HG02642 (cell line): ENCODE measurements at regions not wholly inside any gene's neighbourhood (a gene's known extent, or its start where the extent isn't known, plus 50 kb on each side); places are given as distances from the start of the nearest gene placed in this dataset.

Source experiments
- ATAC-seq: cut with Tn5 transposase; IDR thresholded peaks from one replicate; pipeline ENCODE4 v1.9.1; 2021; ENCODE audit warnings: mild to moderate bottlenecking; ENCODE audit not compliant: unreplicated experiment, poor library complexity

DNA sequence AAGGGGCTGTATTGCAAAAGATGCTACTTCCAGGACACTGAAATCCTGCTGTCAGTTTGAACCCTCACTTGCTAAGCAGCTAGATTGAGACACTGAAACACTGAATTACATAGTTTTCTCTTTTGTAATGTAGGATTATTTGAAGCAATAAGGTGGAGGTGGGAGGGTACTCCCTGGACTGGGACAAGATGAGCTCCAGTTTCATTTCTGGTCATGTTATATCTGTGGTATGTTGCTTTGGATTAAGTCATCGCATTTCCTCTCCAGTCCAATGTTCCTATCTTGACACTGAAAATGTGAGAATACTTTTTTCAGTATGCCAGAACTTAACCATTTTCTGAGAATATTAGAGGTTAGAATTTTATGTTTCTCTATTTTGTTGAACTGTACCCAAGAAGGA is 426.2 kb upstream of the MEX3C start:
- no peak for ATAC-seq

DNA sequence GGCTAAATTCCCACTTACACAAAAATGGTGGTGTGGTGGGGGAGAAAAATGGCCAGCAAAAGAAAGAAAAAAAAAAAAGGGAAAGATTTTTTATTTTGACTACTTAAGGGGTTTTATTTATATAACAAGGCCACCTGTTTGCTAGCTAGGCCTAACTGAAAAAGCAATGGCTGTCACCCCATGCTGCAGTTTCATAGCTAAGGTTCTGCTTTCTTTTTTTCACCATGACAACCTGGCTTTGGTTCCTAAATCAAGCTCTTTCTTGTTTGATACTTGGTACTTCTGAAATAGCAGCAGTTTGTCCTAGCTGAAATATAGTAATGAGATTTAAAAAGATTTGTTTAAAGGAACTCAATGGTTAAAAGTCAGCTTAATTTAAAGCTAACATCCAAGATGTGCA is 433.2 kb upstream of the MEX3C start:
- no peak for ATAC-seq

DNA sequence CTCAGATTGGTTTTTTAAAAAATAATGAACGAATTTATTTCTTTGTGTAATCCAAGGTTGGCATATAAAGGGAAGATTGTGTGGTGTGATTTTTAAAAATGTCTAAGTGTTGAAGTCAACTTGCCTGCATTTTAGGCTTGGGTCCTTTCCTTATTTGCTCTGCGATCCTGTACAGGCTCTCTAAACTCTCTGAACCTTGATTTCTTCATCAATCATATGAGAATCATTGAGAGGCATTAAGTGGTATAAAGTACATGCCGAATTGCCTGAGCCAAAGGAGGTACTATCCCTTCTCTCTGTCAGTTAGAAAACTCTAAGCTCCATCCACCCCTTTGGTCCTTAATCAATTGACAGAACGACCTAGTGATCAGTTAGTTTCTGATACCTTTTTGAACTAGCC is 440.4 kb upstream of the MEX3C start:
- no peak for ATAC-seq

DNA sequence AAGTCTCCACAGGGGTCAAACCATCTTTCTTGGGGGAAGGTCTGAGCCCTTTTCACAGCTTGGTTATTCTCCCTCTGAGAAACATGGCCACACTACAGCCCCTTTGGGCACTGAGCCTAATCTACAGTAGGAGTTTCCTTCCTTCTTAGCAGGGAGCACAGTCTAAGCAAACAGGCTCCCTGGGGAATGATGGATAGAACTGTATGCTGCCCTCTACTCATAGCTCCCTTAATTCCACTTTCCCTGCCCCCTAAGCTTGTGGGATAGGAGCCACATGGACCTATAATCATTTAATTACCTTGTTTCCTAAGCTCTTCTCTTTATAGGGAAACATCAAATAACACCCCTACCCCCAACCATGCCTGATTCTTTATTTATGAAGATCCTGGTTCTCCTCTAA is 442.1 kb upstream of the MEX3C start:
- ATAC-seq, result no peak

DNA sequence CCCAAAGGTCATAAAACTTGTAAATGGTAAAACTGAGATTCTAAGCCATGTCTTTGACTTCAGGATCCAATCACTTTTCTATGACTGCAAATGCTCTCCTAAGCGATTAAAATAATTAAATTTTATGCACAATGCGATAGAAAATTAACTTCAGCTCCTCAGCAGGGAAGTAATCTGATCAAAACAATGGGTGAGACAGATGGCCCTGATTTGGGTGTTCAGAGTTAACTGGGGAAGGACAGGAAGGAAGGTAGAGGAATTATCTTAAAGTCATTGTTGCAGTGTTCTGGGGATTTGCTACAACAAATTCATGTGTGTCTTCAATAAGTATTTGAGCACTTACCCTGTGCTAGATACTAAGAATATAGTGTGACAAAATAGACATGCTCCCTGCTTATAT is 446.0 kb upstream of the MEX3C start:
- no peak for ATAC-seq

DNA sequence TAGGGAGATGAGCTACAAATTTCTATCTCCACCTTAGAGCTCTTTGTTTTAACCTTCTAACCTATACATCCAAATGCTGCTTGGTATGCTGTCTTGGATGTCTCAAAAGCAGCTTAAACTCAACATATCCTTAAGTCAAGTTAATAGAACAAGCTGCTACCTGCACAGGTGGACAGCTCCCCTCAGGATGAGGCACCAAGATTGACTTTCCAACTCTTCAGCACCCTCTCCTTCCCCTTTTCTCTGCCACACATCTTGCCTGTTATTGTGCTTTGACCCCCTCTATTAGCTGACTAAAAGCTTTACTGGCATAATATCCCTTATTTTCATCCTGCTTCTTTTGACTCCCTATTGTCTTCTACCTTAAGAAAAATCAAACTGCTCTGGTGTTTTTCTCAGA is 448.1 kb upstream of the MEX3C start:
- ATAC-seq, result no peak

DNA sequence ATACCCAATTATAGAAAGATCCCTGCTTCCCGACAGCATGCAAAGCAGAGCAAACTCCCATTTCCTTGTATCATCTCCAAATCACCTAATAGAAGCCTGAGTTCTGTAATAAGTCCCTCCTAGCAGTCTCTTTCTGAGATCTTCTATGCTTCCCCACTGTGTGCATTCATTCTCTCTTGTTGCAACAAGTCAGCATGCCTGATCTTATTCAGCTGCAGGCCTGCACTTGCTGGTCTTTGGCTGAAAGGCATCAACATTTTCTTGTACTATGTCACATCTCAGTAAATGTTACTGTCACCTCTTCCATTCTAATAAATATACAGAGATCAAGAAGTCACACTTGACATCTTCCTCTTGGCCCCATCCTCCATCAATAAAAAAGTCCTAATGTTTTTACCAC is 449.9 kb upstream of the MEX3C start:
- no peak for ATAC-seq

DNA sequence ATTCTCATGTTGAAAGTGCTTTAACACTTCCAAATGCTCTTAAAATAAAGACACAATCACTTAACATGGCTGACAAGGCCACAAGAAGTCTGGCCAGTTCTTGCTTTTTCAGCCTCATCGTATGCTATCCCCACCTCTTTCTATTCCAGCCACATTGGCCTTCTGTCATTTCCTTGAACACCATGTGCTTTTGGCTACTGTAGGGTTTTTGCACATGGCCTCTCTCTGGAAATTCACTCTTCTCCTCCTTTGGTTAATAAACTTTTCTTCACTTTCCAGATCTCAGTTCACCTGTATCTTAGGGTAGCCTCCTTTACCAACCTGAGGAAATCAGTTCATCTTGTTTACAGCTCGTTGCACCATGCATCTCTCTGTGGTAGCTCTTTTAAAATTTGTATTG is 450.5 kb upstream of the MEX3C start:
- ATAC-seq, result no peak

DNA sequence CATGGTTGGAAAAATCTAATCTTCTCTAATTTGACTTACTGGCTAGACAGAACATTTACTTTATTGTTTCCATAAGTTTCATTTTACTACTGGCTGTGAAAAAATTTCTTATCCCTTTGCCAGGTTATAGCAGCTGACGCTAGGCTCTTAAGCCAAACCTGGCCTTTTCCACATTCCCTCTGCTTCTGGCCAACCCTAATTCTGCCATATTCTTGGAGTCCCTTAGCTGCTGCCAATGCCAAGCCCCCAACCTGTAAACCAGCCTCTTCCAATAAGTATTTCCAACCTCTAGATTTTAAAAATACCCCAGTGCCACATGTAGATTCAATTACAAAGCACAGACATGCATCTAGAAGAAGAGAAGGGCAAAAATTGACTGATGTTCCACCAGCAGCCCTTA is 452.3 kb upstream of the MEX3C start:
- ATAC-seq, result no peak

DNA sequence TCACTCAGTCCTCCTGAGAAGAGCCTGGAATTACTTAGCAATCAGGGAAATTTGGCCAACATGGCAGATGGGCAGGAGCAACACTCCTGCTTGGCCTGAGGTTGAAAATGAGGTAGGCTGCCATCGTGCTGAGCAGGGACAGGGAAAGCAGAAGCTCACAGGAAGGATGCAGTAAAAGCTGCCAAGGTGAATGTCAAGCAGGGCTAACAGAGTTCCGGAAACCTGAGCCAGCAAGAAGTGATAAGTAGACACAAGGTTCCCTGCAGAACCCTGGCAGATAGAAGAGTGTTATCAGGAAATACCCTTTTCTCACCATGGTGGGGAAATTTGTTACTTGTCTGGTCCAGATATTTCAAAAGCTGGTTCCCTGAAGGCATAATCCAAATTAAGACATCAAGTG is 454.3 kb upstream of the MEX3C start:
- no peak for ATAC-seq

DNA sequence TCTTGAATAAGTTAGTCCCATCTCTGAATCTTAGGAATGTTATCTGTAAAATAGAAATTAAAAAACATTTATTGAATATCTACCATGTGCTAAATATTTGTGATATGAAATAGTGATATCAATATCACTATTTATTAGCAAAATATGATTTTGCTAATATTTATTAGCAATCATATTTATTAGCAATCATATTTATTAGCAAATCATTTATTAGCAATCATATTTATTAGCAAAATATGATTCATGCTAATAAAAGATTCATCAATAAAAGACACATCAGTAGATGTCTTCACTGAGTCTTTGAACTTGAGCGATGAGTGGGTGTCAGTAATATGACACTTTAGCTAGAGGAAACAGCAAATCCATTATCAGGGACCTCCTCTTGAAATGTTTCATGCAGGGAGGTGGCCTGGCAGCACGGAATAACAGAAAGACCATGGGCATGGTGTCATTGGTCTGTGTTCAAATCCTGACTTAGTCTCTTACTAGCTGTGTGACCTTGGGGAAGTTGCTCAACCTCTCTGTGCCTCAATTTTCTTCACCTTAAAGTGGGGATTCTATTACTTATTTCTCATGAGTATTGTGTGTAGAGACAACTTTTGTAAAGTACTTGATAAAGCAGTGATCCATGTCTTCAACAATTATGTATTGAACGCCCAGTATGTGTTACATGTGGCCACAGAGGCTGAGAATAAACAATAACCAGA is 456.2 kb upstream of the MEX3C start:
- no peak for ATAC-seq

DNA sequence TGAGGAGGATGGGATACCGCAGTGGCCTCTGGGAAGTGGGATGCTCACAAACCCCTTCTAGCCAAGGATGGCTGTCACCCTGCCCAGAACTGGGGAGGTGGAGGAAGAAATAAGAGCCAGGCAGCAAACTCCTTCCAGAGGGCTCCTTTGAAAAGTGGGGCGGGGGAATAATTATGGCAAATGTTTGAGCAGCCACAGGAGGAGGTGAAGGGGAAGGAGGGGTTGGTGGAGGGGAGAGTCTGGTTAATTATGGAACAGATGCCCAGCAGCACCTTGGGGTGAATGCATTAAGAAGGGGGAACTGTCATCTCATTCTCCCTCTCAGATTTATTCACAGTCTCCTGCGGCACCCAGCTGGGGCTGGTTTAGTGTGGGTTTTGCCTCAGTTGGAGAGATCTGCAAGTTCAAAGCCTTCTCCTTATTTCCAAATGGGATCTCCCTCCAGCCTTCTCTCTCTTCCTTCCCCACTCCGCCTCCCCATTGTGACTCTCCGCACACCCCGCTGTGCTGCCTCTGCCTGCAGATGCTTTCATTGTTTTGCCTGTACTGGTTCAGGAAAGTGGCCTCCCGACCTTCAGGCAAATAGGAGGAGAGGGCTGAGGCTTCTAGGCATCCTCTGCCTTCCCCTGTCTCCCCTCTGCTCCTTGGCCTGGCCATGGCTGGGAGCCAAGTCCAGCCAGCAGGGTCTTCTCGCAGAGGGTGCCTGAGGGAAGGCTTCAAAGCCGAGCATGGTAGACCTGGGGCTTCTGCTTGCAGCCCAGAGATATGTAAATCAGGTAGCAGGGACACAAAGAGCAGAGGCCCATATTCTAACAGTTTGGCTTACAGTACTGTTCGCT is 457.2 kb upstream of the MEX3C start:
- ATAC-seq, result peak; percentile 66

DNA sequence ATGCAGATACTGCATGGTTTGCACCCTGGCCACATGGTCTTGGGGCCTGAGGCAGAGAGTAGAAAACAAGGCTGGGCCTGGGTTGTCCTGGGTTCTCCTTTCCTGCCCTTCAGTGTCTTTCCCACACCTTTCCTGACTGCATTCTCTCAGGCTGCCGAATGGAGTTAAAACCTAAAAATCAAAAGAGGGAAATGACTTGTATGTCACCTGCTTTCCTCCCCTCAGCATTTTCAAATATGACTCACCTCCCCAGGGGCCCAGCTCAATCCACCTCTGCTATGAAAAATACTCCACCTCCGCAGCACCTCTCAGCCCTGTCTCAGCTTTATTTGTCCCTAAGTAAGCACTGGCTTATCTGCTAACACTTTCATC is 457.8 kb upstream of the MEX3C start:
- peak; percentile 82 for ATAC-seq

DNA sequence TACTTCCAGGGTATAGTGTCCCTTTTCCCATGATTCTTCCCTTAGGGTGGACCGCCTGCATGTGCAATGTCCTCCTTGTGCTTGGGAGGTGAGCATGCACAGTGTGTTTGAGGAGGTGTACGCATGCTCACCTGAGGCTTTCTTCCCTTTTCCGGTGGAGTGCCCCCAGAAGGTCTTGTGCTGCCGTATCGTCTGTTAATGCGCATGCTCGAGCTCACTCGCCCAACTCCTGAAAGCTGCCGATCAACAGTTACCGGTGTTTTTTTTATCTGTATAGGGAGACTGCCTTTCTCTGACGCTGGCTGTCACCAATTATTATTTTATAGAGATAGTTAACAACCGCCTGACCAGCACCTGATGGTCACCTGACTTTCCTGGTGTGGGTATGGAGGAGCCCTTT is 458.8 kb upstream of the MEX3C start:
- no peak for ATAC-seq

DNA sequence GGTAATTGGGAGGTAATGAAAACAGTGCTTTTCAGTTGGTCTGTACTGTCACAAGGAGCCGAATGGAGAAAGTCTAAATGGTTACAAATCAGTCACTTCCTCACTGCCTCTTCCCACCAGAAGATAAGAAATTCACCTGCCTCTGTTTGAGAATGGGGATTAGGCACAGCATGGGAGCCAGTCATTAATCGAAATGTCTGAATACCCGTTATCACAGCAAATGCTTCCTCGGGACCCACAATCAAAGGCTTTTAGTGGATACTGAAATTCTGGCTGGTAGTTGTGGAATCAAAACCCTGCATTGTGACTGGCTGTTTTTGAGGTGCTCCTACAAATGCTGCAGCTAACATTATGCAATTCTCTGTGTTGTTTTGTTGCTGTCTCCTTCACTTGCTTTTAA is 461.0 kb upstream of the MEX3C start:
- ATAC-seq, result no peak

DNA sequence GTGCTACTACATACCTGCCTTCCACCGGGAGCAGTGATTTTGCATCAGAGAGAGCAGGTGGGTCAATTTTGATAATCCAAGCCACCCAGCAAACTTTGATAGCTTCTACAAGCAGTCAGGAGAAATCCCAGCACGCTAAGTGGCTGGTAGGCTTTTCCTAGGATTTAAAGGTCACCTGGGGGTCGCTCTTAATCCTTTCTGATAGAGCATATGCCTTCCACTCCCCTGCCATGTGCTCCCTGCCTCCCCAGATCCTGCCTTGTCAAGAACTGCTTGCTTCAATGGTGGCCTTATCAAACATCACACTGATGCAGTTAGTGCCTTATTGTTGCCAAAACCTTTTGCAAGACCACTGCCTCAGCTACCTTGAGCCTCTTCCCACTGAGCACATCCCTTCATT is 462.3 kb upstream of the MEX3C start:
- ATAC-seq, result no peak

DNA sequence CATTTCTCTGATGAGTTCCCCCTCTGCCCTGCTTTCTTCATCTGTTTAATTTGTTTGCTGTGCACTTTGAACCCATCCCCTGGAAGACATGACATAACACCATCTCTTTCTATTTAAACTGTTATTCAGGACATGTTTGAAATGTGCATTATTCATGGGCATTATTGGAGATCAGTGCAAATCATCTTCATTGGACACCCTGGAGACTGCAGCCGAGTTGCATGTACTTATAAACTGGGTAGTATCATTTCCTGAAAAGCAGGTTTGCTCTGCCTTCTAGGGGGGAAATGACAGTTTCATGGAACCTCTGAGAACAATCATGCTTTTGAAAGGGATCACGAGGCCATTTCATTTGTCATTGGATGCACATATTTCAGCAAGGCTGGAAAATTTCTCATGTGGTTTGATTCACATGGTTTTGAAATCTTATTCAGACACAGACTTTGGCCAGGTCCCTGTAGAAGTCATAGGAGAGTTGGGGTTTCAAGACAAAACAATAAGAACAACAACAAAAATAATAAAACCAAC is 462.8 kb upstream of the MEX3C start:
- no peak for ATAC-seq

DNA sequence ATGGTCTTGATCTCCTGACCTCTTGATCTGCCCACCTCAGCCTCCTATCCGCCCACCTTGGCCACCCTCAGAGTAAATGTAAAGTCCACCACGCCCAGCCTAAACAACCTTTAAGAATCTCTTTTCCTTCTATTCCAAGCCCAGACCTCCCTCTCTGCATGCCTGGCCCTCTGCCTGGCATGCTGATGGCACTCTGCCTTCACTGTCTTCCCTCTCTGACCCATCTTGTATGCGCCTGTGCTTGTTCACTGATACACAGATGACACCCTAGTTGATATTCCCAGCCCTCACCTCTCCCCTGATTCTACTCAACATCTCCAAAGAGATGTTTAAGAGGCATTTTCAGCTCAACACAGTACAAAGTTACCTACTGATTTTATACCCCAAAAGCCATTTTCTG is 466.8 kb upstream of the MEX3C start:
- ATAC-seq, result no peak

DNA sequence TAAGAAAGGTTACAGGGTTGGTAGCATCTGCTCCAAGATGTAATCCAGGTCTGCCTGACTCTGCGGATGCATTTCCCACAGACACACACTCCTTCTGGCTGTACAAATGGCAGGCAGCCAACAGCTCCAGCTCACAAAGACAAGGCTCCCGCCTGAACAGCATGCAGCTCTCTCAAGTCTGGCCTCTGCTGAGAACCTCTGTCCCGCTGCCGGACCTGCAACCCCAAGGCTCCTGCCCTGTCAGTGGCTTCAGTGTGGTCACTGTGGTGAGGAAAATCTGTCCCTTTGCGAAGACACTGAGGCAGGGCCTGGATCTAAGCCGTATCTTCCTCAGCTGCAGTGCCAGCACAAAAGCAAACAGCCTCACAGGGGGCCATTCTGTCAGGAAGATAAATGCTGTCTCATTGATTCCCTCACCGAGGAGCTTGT is 469.3 kb upstream of the MEX3C start:
- no peak for ATAC-seq

DNA sequence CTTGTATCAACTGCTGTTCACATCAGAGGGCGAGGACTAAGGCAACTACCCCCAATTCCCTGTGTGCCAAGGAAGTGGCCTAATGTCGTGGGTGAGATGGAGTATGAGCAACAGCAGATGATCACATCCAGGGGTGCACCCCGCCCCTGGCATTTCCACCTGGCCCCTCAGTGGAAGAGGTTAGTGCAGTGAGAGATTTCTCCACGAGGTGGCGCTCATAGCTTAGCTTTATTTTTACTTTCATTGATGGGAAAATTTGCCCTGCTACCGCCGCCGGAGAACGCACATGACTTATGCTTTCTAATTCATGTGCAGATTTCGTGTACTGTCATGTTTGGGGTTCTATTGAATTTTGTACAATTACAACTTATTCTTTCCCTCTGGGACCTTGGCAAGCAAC is 470.6 kb upstream of the MEX3C start:
- ATAC-seq, result peak; percentile 67

DNA sequence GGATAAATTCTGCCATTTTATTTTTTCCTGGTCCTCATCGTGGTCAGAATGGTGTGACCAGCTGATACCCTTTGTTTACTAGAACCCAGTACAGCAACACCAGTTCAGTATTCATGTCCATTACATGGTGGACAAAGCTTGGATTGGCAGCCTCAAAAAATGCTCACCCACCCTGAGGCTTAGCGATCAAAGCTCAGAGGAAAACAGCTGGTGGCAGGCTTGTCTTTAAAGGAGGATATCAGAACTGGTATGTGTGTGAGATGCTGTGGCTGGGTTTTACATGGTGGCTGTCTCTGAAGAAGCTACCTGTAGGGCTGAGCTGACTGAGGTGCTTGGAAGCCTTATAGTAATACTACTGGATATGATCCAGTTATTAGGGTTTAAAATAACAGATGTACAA is 471.1 kb upstream of the MEX3C start:
- no peak for ATAC-seq

DNA sequence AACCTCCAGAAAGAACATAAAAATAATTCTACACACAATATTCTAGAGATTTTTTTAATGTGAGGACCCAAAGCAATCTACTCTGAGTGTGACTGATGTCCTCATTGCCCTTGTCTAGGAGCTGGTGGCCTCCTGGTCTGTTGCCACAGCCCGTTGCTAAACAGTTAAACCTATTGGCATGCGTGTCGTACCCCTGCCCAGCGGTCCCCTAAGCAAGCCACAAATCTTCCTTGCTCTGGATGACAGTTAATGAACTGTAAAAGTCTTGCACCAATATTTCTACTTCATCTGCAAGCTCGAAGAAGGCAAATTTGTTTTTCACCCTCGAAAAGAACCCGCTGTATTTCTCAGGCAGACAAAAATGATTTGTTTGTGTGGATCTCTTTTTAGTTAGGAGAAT is 489.1 kb upstream of the MEX3C start:
- no peak for ATAC-seq
